Natural killer cell (primary cell): ENCODE measurements at regions not wholly inside any gene's neighbourhood (a gene's known extent, or its start where the extent isn't known, plus 50 kb on each side); places are given as distances from the start of the nearest gene placed in this dataset.

Experiments
- ATAC-seq, 3 donors: fragments of 150-1000 bp in 2 of 3; fragments of 200-7000 bp in 1 of 3; cut with Tn5 transposase; 1 replicate in 1 of 3; 2 replicates in 2 of 3; pipeline ENCODE4 v1.10.0; 2021; ENCODE audit warnings: mild to moderate bottlenecking in 2 of 3, moderate library complexity in 2 of 3
- DNase-seq, 2 donors: peaks; one replicate each; pipeline versions ENCODE4 v3.0.0 to v3.0.0-alpha.2; 2013 to 2021; ENCODE audit warnings: mixed read lengths in 1 of 2
- H3K27ac ChIP-seq: one replicate; pipeline ENCODE4 v1.5.1; 2013; ENCODE audit warnings: mild to moderate bottlenecking, low read length
- H3K27me3 ChIP-seq: one replicate; pipeline ENCODE4 v1.6.1; 2013; ENCODE audit warnings: low read length; ENCODE audit not compliant: control insufficient read depth, insufficient read depth
- H3K36me3 ChIP-seq: one replicate; pipeline ENCODE4 v1.6.1; 2013; ENCODE audit warnings: low read length; ENCODE audit not compliant: control insufficient read depth, insufficient read depth
- H3K4me1 ChIP-seq: one replicate; pipeline ENCODE4 v1.6.1; 2013; ENCODE audit warnings: low read length; ENCODE audit not compliant: control insufficient read depth, insufficient read depth
- H3K4me3 ChIP-seq: one replicate; pipeline ENCODE4 v1.5.1; 2013; ENCODE audit warnings: low read length
- H3K9me3 ChIP-seq: one replicate; pipeline ENCODE4 v1.6.1; 2013; ENCODE audit warnings: low read length; ENCODE audit not compliant: control insufficient read depth, insufficient read depth
- H3K27ac Mint-ChIP-seq, 2 donors: one replicate each; pipeline ENCODE4 v1.8.0; 2022; ENCODE audit warnings: mild to moderate bottlenecking in 2 of 2, mixed read lengths in 2 of 2, moderate library complexity in 1 of 2
- H3K27me3 Mint-ChIP-seq, 2 donors: one replicate each; pipeline ENCODE4 v1.8.0; 2022; ENCODE audit warnings: low read depth in 2 of 2, mixed read lengths in 2 of 2
- H3K36me3 Mint-ChIP-seq: one replicate; pipeline ENCODE4 v1.8.0; 2022; ENCODE audit warnings: mixed read lengths
- H3K4me1 Mint-ChIP-seq, 2 donors: one replicate each; pipeline ENCODE4 v1.8.0; 2022; ENCODE audit warnings: mixed read lengths in 2 of 2
- H3K4me3 Mint-ChIP-seq: one replicate; pipeline ENCODE4 v1.8.0; 2022; ENCODE audit warnings: mild to moderate bottlenecking, moderate library complexity, mixed read lengths
- H3K9me3 Mint-ChIP-seq, 2 donors: one replicate each; pipeline ENCODE4 v1.8.0; 2022; ENCODE audit warnings: mixed read lengths in 2 of 2
- CTCF ChIP-seq: fragments of 200-600 bp; IDR thresholded peaks from one replicate; pipeline ENCODE4 v1.8.0; 2022; ENCODE audit warnings: antibody characterized with exemption
- WGBS: methylation state at CpG from one replicate; pipeline ENCODE4 v1.1.7; 2013; ENCODE audit warnings: missing lambda C conversion rate; ENCODE audit not compliant: insufficient coverage; 5-methylcytosine and 5-hydroxymethylcytosine counted together
- intact Hi-C: fragments of 100-400 bp; cut with micrococcal nuclease; formaldehyde crosslinking; loops from one replicate; pipeline ENCODE4 v1.14.2; 2022

DNA sequence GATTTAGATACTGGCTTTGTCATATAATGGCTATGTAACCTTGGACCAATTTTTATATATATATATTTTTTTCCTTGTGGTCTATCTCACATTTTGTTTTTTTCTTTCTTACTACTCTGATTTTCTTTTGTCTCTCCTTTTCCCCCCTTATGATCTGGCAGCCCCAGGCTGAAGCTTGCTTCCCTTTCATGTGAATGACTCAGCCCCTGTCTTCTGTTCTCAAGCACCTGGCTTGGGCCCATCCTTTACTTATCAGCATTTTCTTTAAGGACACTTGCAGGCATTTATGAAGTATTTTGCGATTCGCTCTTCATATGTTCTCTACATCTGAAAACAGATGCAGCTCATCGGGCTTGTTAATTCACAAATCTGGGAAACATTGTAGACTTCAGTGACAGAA, 163.6 kb downstream of the SPRY2 start:
- Mint-ChIP-seq H3K27ac (no peak overlapping the region), H3K27me3 (no peaks in the 10 kb centered on the region), H3K36me3 (no peaks in the 10 kb centered on the region), H3K4me3 (no peak overlapping the region), H3K9me3 (no peaks in the 10 kb centered on the region), H3K4me1 (no peaks in the 10 kb centered on the region)
- Histone ChIP-seq H3K36me3 (no peaks in the 10 kb centered on the region), H3K4me1 (no peaks in the 10 kb centered on the region), H3K9me3 (no peaks in the 10 kb centered on the region), H3K27ac (no peak overlapping the region), H3K27me3 (no peaks in the 10 kb centered on the region), H3K4me3 (no peak overlapping the region)
- 90% methylated on average over 3 of the region's 3 CpGs for WGBS
- no peak for TF ChIP-seq CTCF
- ATAC-seq (no peak), DNase-seq (no peak)
- intact Hi-C loops, result no loop called here

GRCh38 chr13:80173224-80173623, 167.7 kb downstream of the SPRY2 start:
- WGBS, result 57% methylated on average over 2 of the region's 2 CpGs
- Histone ChIP-seq H3K4me3 (no peak overlapping the region), H3K27me3 (no peaks in the 10 kb centered on the region), H3K27ac (no peak overlapping the region), H3K36me3 (no peaks in the 10 kb centered on the region), H3K4me1 (no peaks in the 10 kb centered on the region), H3K9me3 (no peaks in the 10 kb centered on the region)
- no peak overlapping the region for H3K27ac Mint-ChIP-seq
- H3K9me3 Mint-ChIP-seq, result no peaks in the 10 kb centered on the region
- TF ChIP-seq CTCF, result no peak
- H3K27me3 Mint-ChIP-seq, result no peaks in the 10 kb centered on the region
- H3K4me1 Mint-ChIP-seq, result no peaks in the 10 kb centered on the region
- intact Hi-C loops, result no loop called here
- DNase-seq (no peak), ATAC-seq (no peak)
- H3K4me3 Mint-ChIP-seq, result no peak overlapping the region
- no peaks in the 10 kb centered on the region for H3K36me3 Mint-ChIP-seq

GRCh38 chr13:80171096-80171495, 169.8 kb downstream of the SPRY2 start:
- Mint-ChIP-seq H3K27me3 (no peaks in the 10 kb centered on the region), H3K9me3 (no peaks in the 10 kb centered on the region), H3K27ac (no peak overlapping the region), H3K4me1 (no peaks in the 10 kb centered on the region), H3K36me3 (no peaks in the 10 kb centered on the region), H3K4me3 (no peak overlapping the region)
- H3K9me3 ChIP-seq, result no peaks in the 10 kb centered on the region
- no peak for TF ChIP-seq CTCF
- 82% methylated on average over 4 of the region's 4 CpGs for WGBS
- H3K4me1 ChIP-seq, result no peaks in the 10 kb centered on the region
- intact Hi-C loops, result no loop called here
- H3K36me3 ChIP-seq, result no peaks in the 10 kb centered on the region
- DNase-seq, result no peak
- ATAC-seq, result no peak
- H3K27me3 ChIP-seq, result no peaks in the 10 kb centered on the region
- H3K4me3 ChIP-seq, result no peak overlapping the region
- no peak overlapping the region for H3K27ac ChIP-seq

- Mint-ChIP-seq H3K4me1 (no peaks in the 10 kb centered on the region), H3K36me3 (no peaks in the 10 kb centered on the region), H3K4me3 (no peak overlapping the region), H3K27ac (no peak overlapping the region), H3K27me3 (no peaks in the 10 kb centered on the region), H3K9me3 (peaks cover 0 to 2% of the 10 kb centered on the region in 2 donors)
- intact Hi-C loops, result no loop called here
- no peaks in the 10 kb centered on the region for H3K27me3 ChIP-seq
- 61% methylated on average over 3 of the region's 3 CpGs for WGBS
- H3K4me3 ChIP-seq, result no peak overlapping the region
- H3K27ac ChIP-seq, result no peak overlapping the region
- ATAC-seq, result peak in 2 of 3 donors; percentile 34 to 67
- peak in 1 of 2 donors; percentile 3 for DNase-seq
- TF ChIP-seq CTCF, result no peak
- no peaks in the 10 kb centered on the region for H3K4me1 ChIP-seq
- no peaks in the 10 kb centered on the region for H3K36me3 ChIP-seq
- no peaks in the 10 kb centered on the region for H3K9me3 ChIP-seq
Measured at GRCh38 chr13:80168089-80168850, 172.7 kb downstream of the SPRY2 start.
